ENCODE measurements at regions not wholly inside any gene's neighbourhood (a gene's known extent, or its start where the extent isn't known, plus 50 kb on each side); places are given as distances from the start of the nearest gene placed in this dataset.
A peak's percentile ranks its signal among the peaks of the same experiment; 100 is the strongest.

DNA sequence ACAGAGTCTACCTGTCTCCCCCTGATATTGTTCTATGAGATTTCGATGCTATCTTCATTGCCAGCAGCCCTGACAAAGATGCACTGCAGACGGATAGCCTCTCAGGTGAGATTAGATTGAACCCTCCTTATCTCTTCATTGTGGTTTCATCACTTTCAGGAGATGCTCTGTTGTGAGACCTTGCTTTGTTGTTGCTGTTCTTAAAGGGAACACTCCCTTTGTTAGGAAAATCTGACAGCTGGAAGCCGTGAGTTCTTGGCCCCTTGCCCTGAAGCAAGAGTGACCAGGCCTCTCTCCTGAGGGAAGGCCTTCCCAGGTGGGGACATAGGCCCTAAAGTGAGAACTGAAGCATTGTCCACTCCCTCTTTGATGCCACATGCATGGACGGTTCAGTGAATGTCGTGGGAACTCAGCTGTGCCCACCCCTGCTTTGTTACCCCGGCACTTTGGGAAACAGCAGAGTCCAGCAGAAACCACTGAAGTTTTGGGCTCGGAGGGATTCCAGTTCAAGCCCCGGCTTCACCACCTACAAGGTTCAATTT lies 976.1 kb downstream of the TBC1D22A start:
- Histone ChIP-seq H3K9ac (ENCODE audit: low read length) (no peak overlapping the region), H4K20me1 (ENCODE audit: low read length) (no peaks in the 10 kb centered on the region), H3K4me3 (ENCODE audit: low read length) (no peak overlapping the region), H3K4me1 (ENCODE audit: insufficient read depth, low read length) (peaks cover 21% of the 10 kb centered on the region), H3K36me3 (ENCODE audit: low read depth, low read length) (no peaks in the 10 kb centered on the region), H3K79me2 (ENCODE audit: low read length) (no peaks in the 10 kb centered on the region), H3K27ac (ENCODE audit: low read length) (no peak overlapping the region), H3K9me2 (replicated peaks; ENCODE audit: low read length) (no peaks in the 10 kb centered on the region), H3F3A (ENCODE audit: low read length, unreplicated experiment) (no peaks in the 10 kb centered on the region), H2AFZ (ENCODE audit: low read length) (no peak overlapping the region), H3K9me3 (ENCODE audit: low read length) (no peaks in the 10 kb centered on the region), H3K4me2 (ENCODE audit: low read length) (no peak overlapping the region), H3K27me3 (ENCODE audit: low read length) (no peaks in the 10 kb centered on the region)
- no peak for DNase-seq
- TF ChIP-seq, protein P1, sequence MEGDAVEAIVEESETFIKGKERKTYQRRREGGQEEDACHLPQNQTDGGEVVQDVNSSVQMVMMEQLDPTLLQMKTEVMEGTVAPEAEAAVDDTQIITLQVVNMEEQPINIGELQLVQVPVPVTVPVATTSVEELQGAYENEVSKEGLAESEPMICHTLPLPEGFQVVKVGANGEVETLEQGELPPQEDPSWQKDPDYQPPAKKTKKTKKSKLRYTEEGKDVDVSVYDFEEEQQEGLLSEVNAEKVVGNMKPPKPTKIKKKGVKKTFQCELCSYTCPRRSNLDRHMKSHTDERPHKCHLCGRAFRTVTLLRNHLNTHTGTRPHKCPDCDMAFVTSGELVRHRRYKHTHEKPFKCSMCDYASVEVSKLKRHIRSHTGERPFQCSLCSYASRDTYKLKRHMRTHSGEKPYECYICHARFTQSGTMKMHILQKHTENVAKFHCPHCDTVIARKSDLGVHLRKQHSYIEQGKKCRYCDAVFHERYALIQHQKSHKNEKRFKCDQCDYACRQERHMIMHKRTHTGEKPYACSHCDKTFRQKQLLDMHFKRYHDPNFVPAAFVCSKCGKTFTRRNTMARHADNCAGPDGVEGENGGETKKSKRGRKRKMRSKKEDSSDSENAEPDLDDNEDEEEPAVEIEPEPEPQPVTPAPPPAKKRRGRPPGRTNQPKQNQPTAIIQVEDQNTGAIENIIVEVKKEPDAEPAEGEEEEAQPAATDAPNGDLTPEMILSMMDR (conservative IDR thresholded peaks at IDR 0.05; ENCODE audit: low read depth, low read length): no peak
- no peak for TF ChIP-seq EZH2 (IDR thresholded peaks at IDR 0.05; ENCODE audit: low read length, unreplicated experiment)
- POLR2A ChIA-PET (ENCODE audit: unreplicated experiment): no interaction called here
- CTCF ChIA-PET: no interaction called here
- intact Hi-C loops (cut with micrococcal nuclease): no loop called here
- BruUV-seq (replicated peaks): no TSS peak
- no peak for ATAC-seq

DNA sequence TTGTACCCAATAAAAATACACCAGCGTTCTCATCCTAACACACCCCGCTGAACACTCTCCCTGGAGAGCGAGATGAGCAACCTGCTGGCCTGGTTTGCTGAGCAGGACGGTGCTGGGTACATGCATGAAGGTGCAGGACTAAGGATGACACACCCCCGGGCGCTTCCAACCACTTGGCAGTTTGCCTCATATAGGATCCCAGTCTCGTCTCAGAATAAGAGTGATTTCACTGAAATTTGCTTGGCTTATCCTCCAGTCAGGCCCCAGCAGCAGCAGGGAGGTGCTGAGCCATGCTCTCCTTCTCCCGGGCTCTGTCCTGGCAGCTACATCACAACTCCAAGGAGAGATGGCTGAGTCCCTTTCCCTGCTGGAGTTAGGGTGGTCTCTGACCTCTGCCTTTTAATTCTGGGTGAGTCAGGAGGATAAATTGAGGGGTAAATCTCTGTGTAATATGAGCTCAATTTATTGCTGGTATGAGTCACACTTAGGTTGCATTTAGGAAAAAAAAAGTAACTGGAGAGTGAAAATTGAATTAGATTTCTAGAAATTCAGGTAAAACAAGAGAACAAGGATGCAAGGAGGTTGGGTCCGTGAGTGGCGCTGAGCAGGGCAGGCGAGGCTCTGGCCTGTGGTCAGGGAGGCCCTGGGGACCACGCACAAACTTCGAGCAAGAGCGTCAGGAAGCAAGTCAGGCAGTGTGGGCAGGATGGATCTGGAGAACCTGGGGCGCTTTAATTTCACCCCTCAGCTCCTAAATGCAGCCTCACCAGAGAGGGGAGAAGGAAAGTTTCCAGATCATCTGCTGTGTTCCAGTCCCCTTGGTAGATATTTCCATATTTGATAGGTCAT lies 974.0 kb downstream of the TBC1D22A start:
- BruUV-seq (replicated peaks): no TSS peak
- Histone ChIP-seq H3F3A (ENCODE audit: low read length, unreplicated experiment) (no peaks in the 10 kb centered on the region), H3K27ac (ENCODE audit: low read length) (peak overlapping the region; percentile 69), H3K4me3 (ENCODE audit: low read length) (no peak overlapping the region; the same call in 1 of the 2 replicates), H3K36me3 (ENCODE audit: low read depth, low read length) (peaks cover 6% of the 10 kb centered on the region; the same call in 1 of the 2 replicates), H3K79me2 (ENCODE audit: low read length) (no peaks in the 10 kb centered on the region), H3K27me3 (ENCODE audit: low read length) (no peaks in the 10 kb centered on the region), H3K9me2 (replicated peaks; ENCODE audit: low read length) (no peaks in the 10 kb centered on the region), H3K4me2 (ENCODE audit: low read length) (peak overlapping the region; percentile 57), H4K20me1 (ENCODE audit: low read length) (no peaks in the 10 kb centered on the region), H3K9ac (ENCODE audit: low read length) (no peak overlapping the region), H3K4me1 (ENCODE audit: insufficient read depth, low read length) (peaks cover 21% of the 10 kb centered on the region), H3K9me3 (ENCODE audit: low read length) (no peaks in the 10 kb centered on the region), H2AFZ (ENCODE audit: low read length) (no peak overlapping the region)
- DNase-seq: peak; percentile 86
- peak; percentile 97 for ATAC-seq
- ChIA-PET CTCF (no interaction called here), POLR2A (ENCODE audit: unreplicated experiment) (no interaction called here)
- TF ChIP-seq, protein P1 (conservative IDR thresholded peaks at IDR 0.05; ENCODE audit: low read depth, low read length): no peak
- TF ChIP-seq EZH2phosphoT487 (IDR thresholded peaks at IDR 0.05; ENCODE audit: borderline replicate concordance, low read length) (no peak), EZH2 (IDR thresholded peaks at IDR 0.05; ENCODE audit: low read length, unreplicated experiment) (no peak)
- intact Hi-C loops (cut with micrococcal nuclease): no loop called here

DNA sequence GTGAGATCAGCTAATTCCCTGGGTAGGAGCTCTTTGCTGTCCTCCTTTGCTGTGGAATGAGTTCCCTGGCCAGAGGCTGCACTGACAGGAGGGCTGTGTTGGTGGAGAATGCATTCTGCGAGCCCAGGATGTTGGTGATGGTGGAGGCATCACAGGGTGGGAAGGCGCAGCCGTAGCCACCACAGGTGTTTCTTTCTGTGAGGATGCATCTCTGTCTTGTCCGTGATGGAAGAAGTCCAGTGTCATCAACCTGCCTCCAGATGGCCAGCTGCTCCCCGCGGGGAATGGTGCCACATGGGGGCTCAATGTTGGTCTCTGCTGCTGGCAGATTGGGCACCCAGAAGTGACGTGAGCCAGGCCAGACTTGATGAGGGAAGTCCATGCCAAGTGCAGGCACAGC lies 972.1 kb downstream of the TBC1D22A start:
- CTCF ChIA-PET: no interaction called here
- no peaks in the 10 kb centered on the region for H3K79me2 ChIP-seq (ENCODE audit: low read length)
- no peak for TF ChIP-seq EZH2phosphoT487 (IDR thresholded peaks at IDR 0.05; ENCODE audit: borderline replicate concordance, low read length)
- TF ChIP-seq, protein P1 (conservative IDR thresholded peaks at IDR 0.05; ENCODE audit: low read depth, low read length): no peak
- TF ChIP-seq EZH2 (IDR thresholded peaks at IDR 0.05; ENCODE audit: low read length, unreplicated experiment): no peak

More for the DNA sequence above, 972.1 kb downstream of the TBC1D22A start:
- Histone ChIP-seq H3K9ac (ENCODE audit: low read length) (no peak overlapping the region), H2AFZ (ENCODE audit: low read length) (no peak overlapping the region), H3K36me3 (ENCODE audit: low read depth, low read length) (peaks cover 13% of the 10 kb centered on the region), H3K27me3 (ENCODE audit: low read length) (no peaks in the 10 kb centered on the region), H3K4me2 (ENCODE audit: low read length) (no peak overlapping the region), H3K4me1 (ENCODE audit: insufficient read depth, low read length) (peaks cover 21% of the 10 kb centered on the region), H3K9me3 (ENCODE audit: low read length) (no peaks in the 10 kb centered on the region), H3K27ac (ENCODE audit: low read length) (no peak overlapping the region), H3K9me2 (replicated peaks; ENCODE audit: low read length) (no peaks in the 10 kb centered on the region), H4K20me1 (ENCODE audit: low read length) (no peaks in the 10 kb centered on the region), H3F3A (ENCODE audit: low read length, unreplicated experiment) (no peaks in the 10 kb centered on the region), H3K4me3 (ENCODE audit: low read length) (no peak overlapping the region)
- POLR2A ChIA-PET (ENCODE audit: unreplicated experiment): no interaction called here
- ATAC-seq (no peak), DNase-seq (no peak)
- intact Hi-C loops (cut with micrococcal nuclease): no loop called here
- no TSS peak for BruUV-seq (replicated peaks)

Data from PC-3 (cell line).